ENCODE measurements at regions not wholly inside any gene's neighbourhood (a gene's known extent, or its start where the extent isn't known, plus 50 kb on each side); places are given as distances from the start of the nearest gene placed in this dataset.
"Not testable (repeated sequence)": the region's sequence is repeated elsewhere in the genome, so short reads cannot be mapped to it uniquely, and the experiment has no call there.

DNA sequence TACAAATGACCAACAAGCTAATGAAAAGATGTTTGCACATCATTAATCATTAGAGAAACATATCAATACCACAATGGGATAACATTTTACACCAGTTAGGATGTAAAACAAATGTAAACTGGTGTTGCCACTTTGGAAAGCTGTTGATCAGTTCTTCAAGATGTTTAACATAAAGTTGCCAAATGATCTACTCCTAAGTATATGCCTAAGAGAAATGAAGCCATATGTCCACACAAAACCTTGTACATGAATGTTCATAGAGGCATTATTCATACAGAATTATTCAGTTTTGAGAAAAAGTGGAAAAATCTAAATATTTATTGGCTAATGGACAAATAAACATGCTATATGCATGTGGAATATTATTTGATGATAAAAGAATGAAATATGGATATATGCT is 136.9 kb upstream of the KITLG start:
- TF ChIP-seq, protein P1, sequence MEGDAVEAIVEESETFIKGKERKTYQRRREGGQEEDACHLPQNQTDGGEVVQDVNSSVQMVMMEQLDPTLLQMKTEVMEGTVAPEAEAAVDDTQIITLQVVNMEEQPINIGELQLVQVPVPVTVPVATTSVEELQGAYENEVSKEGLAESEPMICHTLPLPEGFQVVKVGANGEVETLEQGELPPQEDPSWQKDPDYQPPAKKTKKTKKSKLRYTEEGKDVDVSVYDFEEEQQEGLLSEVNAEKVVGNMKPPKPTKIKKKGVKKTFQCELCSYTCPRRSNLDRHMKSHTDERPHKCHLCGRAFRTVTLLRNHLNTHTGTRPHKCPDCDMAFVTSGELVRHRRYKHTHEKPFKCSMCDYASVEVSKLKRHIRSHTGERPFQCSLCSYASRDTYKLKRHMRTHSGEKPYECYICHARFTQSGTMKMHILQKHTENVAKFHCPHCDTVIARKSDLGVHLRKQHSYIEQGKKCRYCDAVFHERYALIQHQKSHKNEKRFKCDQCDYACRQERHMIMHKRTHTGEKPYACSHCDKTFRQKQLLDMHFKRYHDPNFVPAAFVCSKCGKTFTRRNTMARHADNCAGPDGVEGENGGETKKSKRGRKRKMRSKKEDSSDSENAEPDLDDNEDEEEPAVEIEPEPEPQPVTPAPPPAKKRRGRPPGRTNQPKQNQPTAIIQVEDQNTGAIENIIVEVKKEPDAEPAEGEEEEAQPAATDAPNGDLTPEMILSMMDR (IDR thresholded peaks at IDR 0.05): no peak
- no peak for DNase-seq
- H3K4me1 ChIP-seq: no peaks in the 10 kb centered on the region
- no peak overlapping the region for H3K27ac ChIP-seq
- no peaks in the 10 kb centered on the region for H3K36me3 ChIP-seq
- H3K4me3 ChIP-seq: no peak overlapping the region
- no peaks in the 10 kb centered on the region for H3K9me3 ChIP-seq
- H3K9ac ChIP-seq (ENCODE audit: low read depth in 2 of 2, low read length in 2 of 2): no peak overlapping the region
- intact Hi-C loops (cut with DNase I): no loop called here
- no peaks in the 10 kb centered on the region for H3K27me3 ChIP-seq

DNA sequence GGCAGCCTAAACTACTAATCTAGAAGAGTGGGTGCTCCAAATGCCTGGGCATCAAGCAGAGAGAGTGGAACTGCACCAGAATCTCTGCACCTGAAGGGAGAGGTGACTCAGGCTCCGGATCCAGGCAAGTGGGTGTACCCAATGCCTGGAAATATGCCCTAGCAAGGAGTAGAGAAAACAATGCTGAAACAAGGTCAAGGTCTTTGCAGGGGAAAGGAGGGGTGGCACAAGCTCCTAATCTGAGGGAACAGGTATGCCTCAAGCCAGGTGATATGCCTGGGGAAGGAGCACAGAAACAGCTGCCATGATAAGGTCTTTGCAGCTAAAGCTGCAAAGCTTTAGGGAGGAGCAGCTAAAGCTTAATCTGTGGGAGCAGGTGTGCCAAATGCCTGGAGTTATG is 136.0 kb upstream of the KITLG start:
- Histone ChIP-seq H3K9ac (ENCODE audit: low read depth in 2 of 2, low read length in 2 of 2) (no peak overlapping the region), H3K27ac (no peak overlapping the region), H3K9me3 (no peaks in the 10 kb centered on the region), H3K36me3 (no peaks in the 10 kb centered on the region), H3K4me3 (no peak overlapping the region), H3K4me1 (no peaks in the 10 kb centered on the region), H3K27me3 (no peaks in the 10 kb centered on the region)
- TF ChIP-seq, protein P1 (IDR thresholded peaks at IDR 0.05): no peak
- DNase-seq: no peak
- intact Hi-C loops (cut with DNase I): no loop called here

DNA sequence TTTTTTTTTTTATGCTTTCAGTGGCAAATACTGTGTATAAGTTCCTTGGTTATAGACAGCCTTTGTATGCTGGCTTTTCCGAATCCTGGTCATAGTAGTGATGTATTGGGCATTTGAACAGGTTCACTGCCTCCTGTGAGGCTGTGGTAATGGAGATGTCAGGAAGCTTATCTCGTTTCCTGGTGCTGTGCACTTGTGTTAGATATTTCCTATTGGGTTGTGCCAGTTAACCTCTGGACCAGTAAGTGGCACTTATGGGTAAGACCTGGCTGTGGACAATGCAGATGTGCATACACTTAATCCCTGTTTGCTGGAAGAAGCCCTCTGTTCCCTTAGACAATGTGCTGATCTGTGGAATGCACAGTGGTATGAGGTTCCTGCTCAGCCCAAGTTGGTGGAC is 135.4 kb upstream of the KITLG start:
- H3K27me3 ChIP-seq: no peaks in the 10 kb centered on the region
- no peaks in the 10 kb centered on the region for H3K9me3 ChIP-seq
- no peaks in the 10 kb centered on the region for H3K36me3 ChIP-seq
- DNase-seq: no peak
- H3K9ac ChIP-seq (ENCODE audit: low read depth in 2 of 2, low read length in 2 of 2): no peak overlapping the region
- intact Hi-C loops (cut with DNase I): no loop called here
- TF ChIP-seq, protein P1 (IDR thresholded peaks at IDR 0.05): no peak
- H3K4me3 ChIP-seq: no peak overlapping the region
- H3K27ac ChIP-seq: no peak overlapping the region
- H3K4me1 ChIP-seq: no peaks in the 10 kb centered on the region

DNA sequence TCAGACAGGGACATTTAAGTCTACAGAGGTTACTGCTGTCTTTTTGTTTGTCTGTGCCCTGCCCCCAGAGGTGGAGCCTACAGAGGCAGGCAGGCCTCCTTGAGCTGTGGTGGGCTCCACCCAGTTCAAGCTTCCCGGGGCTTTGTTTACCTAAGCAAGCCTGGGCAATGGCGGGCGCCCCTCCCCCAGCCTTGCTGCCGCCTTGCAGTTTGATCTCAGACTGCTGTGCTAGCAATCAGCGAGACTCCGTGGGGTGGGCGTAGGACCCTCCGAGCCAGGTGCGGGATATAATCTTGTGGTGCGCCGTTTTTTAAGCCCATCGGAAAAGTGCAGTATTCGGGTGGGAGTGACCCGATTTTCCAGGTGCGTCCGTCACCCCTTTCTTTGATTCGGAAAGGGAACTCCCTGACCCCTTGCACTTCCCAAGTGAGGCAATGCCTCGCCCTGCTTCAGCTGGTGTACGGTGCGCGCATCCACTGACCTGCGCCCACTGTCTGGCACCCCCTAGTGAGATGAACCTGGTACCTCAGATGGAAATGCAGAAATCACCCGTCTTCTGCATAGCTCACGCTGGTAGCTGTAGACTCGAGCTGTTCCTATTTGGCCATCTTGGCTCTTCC is 134.1 kb upstream of the KITLG start:
- H3K4me3 ChIP-seq; H3K27me3 ChIP-seq; H3K36me3 ChIP-seq; H3K4me1 ChIP-seq; H3K9me3 ChIP-seq; DNase-seq; H3K9ac ChIP-seq (ENCODE audit: low read depth in 2 of 2, low read length in 2 of 2); intact Hi-C loops (cut with DNase I); H3K27ac ChIP-seq: not testable (repeated sequence)

DNA sequence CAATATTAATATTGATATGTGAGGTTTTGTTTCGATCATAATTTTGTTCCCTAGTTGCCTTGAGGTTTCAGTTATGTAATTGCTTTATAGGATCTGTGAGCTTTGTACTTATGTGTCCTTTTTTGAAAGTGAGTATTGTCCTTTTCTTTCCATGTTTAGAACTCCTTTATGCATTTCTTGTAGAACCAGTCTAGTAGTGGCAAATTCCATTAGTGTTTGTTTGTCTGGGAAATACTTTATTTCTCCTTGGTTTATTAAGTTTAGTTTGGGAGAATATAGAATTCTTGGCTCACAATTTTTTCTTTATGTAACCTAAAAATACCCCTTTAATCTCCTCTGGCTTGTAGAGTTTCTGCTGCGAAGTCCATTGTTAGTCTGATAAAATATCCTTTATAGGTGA is 127.5 kb upstream of the KITLG start:
- TF ChIP-seq, protein P1 (IDR thresholded peaks at IDR 0.05): no peak
- no peak for DNase-seq
- H3K9me3 ChIP-seq: no peaks in the 10 kb centered on the region
- H3K4me1 ChIP-seq: no peaks in the 10 kb centered on the region
- intact Hi-C loops (cut with DNase I): no loop called here
- H3K9ac ChIP-seq (ENCODE audit: low read depth in 2 of 2, low read length in 2 of 2): no peak overlapping the region
- no peaks in the 10 kb centered on the region for H3K36me3 ChIP-seq
- no peak overlapping the region for H3K4me3 ChIP-seq
- no peak overlapping the region for H3K27ac ChIP-seq
- H3K27me3 ChIP-seq: no peaks in the 10 kb centered on the region

DNA sequence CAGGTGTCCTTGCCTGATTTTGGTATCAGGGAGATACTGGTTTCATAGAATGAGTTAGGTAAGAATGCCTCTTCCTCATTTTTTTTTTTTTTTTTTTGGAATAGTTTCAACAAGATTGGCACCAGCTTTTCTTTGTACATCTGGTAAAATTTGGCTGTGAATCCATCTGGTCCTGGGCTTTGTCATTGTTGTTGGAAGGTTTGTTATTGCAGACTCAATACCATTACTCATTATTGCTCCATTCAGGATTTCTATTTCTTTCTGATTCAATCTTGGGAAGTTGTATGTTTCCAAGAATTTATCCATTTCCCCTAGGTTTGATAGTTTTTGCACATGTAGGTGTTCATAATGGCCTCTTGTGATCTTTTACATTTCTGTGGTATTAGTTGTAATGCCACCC is 126.0 kb upstream of the KITLG start:
- H3K4me1 ChIP-seq: no peaks in the 10 kb centered on the region

More for the DNA sequence above, 126.0 kb upstream of the KITLG start:
- no peaks in the 10 kb centered on the region for H3K36me3 ChIP-seq
- H3K9me3 ChIP-seq: no peaks in the 10 kb centered on the region
- intact Hi-C loops (cut with DNase I): no loop called here
- TF ChIP-seq, protein P1 (IDR thresholded peaks at IDR 0.05): no peak
- no peaks in the 10 kb centered on the region for H3K27me3 ChIP-seq
- no peak overlapping the region for H3K27ac ChIP-seq
- H3K4me3 ChIP-seq: no peak overlapping the region
- H3K9ac ChIP-seq (ENCODE audit: low read depth in 2 of 2, low read length in 2 of 2): no peak overlapping the region
- no peak for DNase-seq

All from colonic mucosa (tissue), 4 donors.